HepG2 (cell line): ENCODE measurements at regions not wholly inside any gene's neighbourhood (a gene's known extent, or its start where the extent isn't known, plus 50 kb on each side); places are given as distances from the start of the nearest gene placed in this dataset.

Experiments used
- ATRX ChIP-seq: sonication (generic); formaldehyde crosslinking; IDR thresholded peaks from 2 replicates; pipeline ENCODE4 v1.4.0; 2020; ENCODE audit warnings: missing genetic modification reagents, borderline replicate concordance
- DPF2 ChIP-seq: sonication (generic); formaldehyde crosslinking; IDR thresholded peaks from 2 replicates; pipeline ENCODE4 v1.4.0; 2020; ENCODE audit warnings: mild to moderate bottlenecking, low read depth, missing genetic modification reagents, borderline replicate concordance
- KAT8 ChIP-seq: IDR thresholded peaks from 2 replicates; pipeline ENCODE4 v1.6.1; 2016; ENCODE audit warnings: missing genetic modification reagents, missing compliant biosample characterization
- KMT2B ChIP-seq: IDR thresholded peaks from 2 replicates; pipeline ENCODE4 v1.6.1; 2016; ENCODE audit warnings: missing genetic modification reagents, missing compliant biosample characterization
- PBX3 ChIP-seq: sonication (generic); formaldehyde crosslinking; IDR thresholded peaks from 2 replicates; pipeline ENCODE4 v1.8.1; 2023; ENCODE audit warnings: missing genetic modification reagents, inconsistent platforms, borderline replicate concordance
- SALL2 ChIP-seq: sonication (generic); formaldehyde crosslinking; IDR thresholded peaks from 2 replicates; pipeline ENCODE4 v1.8.1; 2023; ENCODE audit warnings: mild to moderate bottlenecking, missing genetic modification reagents, inconsistent platforms
- SP1 ChIP-seq, 2 experiments: fragments of 450-650 bp in 1 of 2; sonication (generic) in 1 of 2; formaldehyde crosslinking in 1 of 2; IDR thresholded peaks; 2 replicates each; pipeline versions ENCODE4 v1.4.0 to v1.6.1; 2016 to 2020; ENCODE audit warnings: missing genetic modification reagents in 1 of 2
- SUZ12 ChIP-seq: fragments of 150-350 bp; IDR thresholded peaks from 2 replicates; pipeline ENCODE4 v1.6.1; 2014; ENCODE audit warnings: low read depth, low read length
- TRIM22 ChIP-seq: fragments of 450-650 bp; IDR thresholded peaks from 2 replicates; pipeline ENCODE4 v1.6.1; 2017
- TF ChIP-seq, protein P1 (sequence below): sonication (generic); formaldehyde crosslinking; IDR thresholded peaks from 2 replicates; pipeline ENCODE4 v1.4.0; 2020; ENCODE audit warnings: mild to moderate bottlenecking, missing genetic modification reagents
- TF ChIP-seq, protein P2 (sequence below): sonication (generic); formaldehyde crosslinking; IDR thresholded peaks from 2 replicates; pipeline ENCODE4 v1.4.0; 2020; ENCODE audit warnings: missing genetic modification reagents
- TF ChIP-seq, protein P3 (sequence below): sonication (generic); formaldehyde crosslinking; IDR thresholded peaks from 2 replicates; pipeline ENCODE4 v1.4.0; 2020; ENCODE audit warnings: missing genetic modification reagents, mild to moderate bottlenecking, borderline replicate concordance

DNA sequence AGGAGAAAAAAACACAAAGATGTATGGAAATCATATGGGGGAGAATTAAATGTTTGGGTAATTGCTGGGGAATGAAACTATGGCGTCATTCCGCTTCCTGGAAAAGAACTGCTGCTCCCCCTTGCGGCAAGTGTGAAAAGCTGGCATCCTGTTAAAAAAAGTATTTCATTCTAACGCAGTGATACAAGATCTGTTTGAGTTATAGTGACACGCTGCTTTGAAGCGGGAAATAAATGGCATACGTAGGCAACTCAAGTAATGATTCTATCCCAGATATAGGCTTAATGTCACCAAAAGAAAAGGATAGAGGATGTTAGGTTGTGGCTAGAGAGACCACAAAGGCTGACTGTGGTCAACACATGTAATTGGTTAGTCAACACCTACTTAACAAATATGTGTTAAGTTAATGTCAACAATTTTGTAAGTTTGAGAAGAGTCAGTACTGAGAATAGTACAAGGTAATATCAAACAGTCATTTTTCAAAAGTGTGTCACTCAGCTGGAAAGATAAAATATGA, 70.2 kb upstream of the ALDH1A1 start (continued):
- TF ChIP-seq, protein P1, sequence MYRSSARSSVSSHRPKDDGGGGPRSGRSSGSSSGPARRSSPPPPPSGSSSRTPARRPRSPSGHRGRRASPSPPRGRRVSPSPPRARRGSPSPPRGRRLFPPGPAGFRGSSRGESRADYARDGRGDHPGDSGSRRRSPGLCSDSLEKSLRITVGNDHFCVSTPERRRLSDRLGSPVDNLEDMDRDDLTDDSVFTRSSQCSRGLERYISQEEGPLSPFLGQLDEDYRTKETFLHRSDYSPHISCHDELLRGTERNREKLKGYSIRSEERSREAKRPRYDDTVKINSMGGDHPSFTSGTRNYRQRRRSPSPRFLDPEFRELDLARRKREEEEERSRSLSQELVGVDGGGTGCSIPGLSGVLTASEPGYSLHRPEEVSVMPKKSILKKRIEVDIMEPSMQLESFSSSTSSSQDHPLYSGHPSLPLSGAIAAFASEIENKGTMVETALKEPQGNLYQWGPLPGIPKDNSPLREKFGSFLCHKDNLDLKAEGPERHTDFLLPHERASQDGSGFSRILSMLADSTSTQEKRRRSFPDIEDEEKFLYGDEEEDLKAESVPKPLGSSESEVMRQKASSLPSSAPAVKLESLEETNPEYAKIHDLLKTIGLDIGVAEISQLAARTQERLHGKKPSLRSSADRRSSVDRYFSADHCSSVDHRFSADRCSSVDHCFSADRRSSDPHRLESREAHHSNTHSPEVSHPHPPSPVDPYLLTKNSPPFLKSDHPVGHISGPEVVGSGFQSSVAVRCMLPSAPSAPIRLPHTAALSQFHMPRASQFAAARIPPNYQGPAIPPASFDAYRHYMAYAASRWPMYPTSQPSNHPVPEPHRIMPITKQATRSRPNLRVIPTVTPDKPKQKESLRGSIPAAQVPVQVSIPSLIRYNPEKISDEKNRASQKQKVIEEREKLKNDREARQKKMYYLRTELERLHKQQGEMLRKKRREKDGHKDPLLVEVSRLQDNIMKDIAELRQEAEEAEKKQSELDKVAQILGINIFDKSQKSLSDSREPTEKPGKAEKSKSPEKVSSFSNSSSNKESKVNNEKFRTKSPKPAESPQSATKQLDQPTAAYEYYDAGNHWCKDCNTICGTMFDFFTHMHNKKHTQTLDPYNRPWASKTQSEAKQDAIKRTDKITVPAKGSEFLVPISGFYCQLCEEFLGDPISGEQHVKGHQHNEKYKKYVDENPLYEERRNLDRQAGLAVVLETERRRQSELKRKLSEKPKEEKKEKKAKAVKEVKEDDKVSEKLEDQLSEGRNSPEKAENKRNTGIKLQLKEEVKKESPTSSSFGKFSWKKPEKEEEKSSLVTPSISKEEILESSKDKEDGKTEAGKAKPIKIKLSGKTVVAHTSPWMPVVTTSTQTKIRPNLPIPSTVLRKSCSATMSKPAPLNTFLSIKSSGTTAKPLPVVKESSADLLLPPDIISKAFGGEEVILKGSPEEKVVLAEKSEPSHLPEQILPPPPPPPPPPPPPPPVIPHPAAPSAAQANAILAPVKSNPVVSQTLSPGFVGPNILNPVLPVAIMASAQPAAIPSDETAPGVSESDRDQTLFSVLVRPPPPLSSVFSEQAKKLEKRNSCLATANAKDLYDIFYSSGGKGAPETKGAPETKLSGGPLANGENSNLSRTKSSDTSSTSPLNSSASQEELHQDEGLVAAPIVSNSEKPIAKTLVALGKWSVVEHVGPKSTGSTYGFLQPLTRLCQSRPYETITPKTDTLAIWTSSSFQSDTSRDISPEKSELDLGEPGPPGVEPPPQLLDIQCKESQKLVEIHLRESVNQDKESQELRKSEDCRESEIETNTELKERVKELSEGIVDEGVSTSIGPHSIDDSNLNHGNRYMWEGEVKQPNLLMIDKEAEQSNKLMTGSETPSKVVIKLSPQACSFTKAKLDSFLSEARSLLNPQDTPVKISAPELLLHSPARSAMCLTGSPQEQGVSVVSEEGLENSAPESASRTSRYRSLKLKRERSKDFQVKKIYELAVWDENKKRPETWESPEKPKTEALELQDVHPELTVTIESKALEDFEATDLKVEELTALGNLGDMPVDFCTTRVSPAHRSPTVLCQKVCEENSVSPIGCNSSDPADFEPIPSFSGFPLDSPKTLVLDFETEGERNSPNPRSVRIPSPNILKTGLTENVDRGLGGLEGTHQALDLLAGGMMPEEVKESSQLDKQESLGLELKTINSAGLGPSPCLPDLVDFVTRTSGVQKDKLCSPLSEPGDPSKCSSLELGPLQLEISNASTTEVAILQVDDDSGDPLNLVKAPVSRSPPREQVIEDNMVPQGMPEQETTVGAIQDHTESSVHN: no peak
- TF ChIP-seq KAT8 (CRISPR knock-in tag): 0 out of 2 replicates have a peak, but pooled peaks have one; percentile 30
- TF ChIP-seq TRIM22: no peak
- no peak for TF ChIP-seq SALL2 (CRISPR knock-in tag)
- TF ChIP-seq, protein P2, sequence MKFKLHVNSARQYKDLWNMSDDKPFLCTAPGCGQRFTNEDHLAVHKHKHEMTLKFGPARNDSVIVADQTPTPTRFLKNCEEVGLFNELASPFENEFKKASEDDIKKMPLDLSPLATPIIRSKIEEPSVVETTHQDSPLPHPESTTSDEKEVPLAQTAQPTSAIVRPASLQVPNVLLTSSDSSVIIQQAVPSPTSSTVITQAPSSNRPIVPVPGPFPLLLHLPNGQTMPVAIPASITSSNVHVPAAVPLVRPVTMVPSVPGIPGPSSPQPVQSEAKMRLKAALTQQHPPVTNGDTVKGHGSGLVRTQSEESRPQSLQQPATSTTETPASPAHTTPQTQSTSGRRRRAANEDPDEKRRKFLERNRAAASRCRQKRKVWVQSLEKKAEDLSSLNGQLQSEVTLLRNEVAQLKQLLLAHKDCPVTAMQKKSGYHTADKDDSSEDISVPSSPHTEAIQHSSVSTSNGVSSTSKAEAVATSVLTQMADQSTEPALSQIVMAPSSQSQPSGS (CRISPR knock-in tag): peak; percentile 88
- no peak for TF ChIP-seq PBX3 (CRISPR knock-in tag)
- no peak for TF ChIP-seq SP1 (IDR thresholded peaks at IDR 0.05)
- no peak for TF ChIP-seq SP1 (CRISPR knock-in tag; IDR thresholded peaks at IDR 0.05)
- no peak for TF ChIP-seq DPF2 (CRISPR knock-in tag)
- TF ChIP-seq ATRX (CRISPR knock-in tag): no peak
- TF ChIP-seq KMT2B (CRISPR knock-in tag): no peak
- no peak for TF ChIP-seq SUZ12
- TF ChIP-seq, protein P3, sequence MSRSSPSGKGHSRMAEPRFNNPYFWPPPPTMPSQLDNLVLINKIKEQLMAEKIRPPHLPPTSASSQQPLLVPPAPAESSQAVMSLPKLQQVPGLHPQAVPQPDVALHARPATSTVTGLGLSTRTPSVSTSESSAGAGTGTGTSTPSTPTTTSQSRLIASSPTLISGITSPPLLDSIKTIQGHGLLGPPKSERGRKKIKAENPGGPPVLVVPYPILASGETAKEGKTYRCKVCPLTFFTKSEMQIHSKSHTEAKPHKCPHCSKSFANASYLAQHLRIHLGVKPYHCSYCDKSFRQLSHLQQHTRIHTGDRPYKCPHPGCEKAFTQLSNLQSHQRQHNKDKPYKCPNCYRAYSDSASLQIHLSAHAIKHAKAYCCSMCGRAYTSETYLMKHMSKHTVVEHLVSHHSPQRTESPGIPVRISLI (CRISPR knock-in tag): peak; percentile 35; the same call in 1 of the 2 replicates
